ENCODE measurements at regions not wholly inside any gene's neighbourhood (a gene's known extent, or its start where the extent isn't known, plus 50 kb on each side); places are given as distances from the start of the nearest gene placed in this dataset. TPM values are rescaled to one million over a fixed set of nuclear protein-coding genes. Genes with fewer than 3 reads are reported as not detected.

DNA sequence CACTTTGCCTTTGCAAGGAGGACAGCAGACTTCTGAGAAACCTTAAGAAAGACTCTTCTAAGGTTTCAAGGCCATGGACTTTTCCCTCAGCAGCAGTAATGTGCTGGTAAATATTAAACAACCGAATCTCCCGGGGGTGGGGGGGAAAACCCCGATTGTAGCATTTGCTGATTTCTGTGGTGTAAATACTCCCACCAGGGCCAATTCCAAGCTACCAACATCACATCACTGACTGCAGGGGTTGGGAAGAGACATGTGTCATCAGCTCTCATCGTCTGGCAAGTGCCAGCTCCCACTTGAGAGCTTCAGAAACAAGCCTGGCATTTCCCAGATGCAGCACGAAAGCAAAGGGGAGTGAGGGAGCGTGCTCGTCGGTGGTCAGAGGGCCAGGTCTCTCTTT lies 101.2 kb downstream of the BCOR start:
- CTCF ChIA-PET = no interaction called here
- BruUV-seq (replicated peaks) = no TSS peak

DNA sequence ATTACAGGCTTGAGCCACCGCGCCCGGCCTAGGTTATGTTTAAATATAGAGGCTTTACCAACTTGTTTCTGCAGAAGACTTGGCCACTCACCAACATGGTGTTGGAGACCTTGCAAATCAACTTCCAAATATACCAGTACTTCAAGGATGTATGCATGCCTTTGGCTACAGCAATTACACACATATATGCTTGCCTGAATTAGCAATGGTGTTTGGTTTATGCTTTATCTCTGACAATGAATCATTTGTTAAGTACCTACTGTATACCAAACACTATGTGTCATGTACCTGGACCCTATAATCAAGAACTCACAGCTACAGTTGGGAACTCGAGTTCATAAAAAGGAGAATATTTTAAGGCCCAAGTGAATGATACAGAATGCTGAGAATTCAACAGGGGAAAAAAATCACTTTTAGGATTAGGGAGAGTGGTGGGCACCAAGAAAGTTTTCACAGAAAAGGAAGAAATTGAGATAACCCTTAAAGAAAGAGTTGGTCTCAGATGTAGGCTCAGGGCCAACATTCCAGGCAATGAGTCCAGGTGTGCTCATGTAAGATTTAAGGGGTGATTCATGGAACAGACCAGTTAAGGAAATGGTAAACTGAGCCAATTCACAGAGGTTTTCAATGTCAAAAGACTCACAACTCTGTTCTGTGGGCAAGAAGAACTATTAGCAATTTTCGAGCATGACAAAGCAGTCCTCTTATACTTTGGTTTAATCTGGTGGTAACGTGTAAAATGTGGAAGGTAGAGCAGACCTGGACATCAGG lies 98.9 kb downstream of the BCOR start:
- intact Hi-C loops (cut with micrococcal nuclease) = no loop called here
- no peak for ATAC-seq

More for the DNA sequence above, 101.2 kb downstream of the BCOR start:
- Histone ChIP-seq H3K9ac (ENCODE audit: low read length) (no peak overlapping the region), H3K9me3 (ENCODE audit: low read length) (no peaks in the 10 kb centered on the region), H3K4me2 (ENCODE audit: low read length) (no peak overlapping the region), H4K20me1 (ENCODE audit: low read length) (no peaks in the 10 kb centered on the region), H3K27me3 (ENCODE audit: low read length) (no peaks in the 10 kb centered on the region), H3K27ac (ENCODE audit: low read length) (no peak overlapping the region), H3F3A (ENCODE audit: low read length, unreplicated experiment) (no peaks in the 10 kb centered on the region), H2AFZ (ENCODE audit: low read length) (no peak overlapping the region), H3K4me1 (ENCODE audit: insufficient read depth, low read length) (0 out of 2 replicates have a peak, but pooled peaks cover 4% of the 10 kb centered on the region), H3K9me2 (replicated peaks; ENCODE audit: low read length) (no peaks in the 10 kb centered on the region), H3K79me2 (ENCODE audit: low read length) (no peaks in the 10 kb centered on the region), H3K36me3 (ENCODE audit: low read depth, low read length) (no peaks in the 10 kb centered on the region), H3K4me3 (ENCODE audit: low read length) (no peak overlapping the region)
- ATAC-seq (no peak), DNase-seq (no peak)
- TF ChIP-seq EZH2 (IDR thresholded peaks at IDR 0.05; ENCODE audit: low read length, unreplicated experiment) = no peak
- TF ChIP-seq, protein P1, sequence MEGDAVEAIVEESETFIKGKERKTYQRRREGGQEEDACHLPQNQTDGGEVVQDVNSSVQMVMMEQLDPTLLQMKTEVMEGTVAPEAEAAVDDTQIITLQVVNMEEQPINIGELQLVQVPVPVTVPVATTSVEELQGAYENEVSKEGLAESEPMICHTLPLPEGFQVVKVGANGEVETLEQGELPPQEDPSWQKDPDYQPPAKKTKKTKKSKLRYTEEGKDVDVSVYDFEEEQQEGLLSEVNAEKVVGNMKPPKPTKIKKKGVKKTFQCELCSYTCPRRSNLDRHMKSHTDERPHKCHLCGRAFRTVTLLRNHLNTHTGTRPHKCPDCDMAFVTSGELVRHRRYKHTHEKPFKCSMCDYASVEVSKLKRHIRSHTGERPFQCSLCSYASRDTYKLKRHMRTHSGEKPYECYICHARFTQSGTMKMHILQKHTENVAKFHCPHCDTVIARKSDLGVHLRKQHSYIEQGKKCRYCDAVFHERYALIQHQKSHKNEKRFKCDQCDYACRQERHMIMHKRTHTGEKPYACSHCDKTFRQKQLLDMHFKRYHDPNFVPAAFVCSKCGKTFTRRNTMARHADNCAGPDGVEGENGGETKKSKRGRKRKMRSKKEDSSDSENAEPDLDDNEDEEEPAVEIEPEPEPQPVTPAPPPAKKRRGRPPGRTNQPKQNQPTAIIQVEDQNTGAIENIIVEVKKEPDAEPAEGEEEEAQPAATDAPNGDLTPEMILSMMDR (conservative IDR thresholded peaks at IDR 0.05; ENCODE audit: low read depth, low read length) = no peak
- TF ChIP-seq EZH2phosphoT487 (IDR thresholded peaks at IDR 0.05; ENCODE audit: borderline replicate concordance, low read length) = no peak
- intact Hi-C loops (cut with micrococcal nuclease) = no loop called here
- POLR2A ChIA-PET (ENCODE audit: unreplicated experiment) = no interaction called here

More for the DNA sequence above, 98.9 kb downstream of the BCOR start:
- no peaks in the 10 kb centered on the region for H3F3A ChIP-seq (ENCODE audit: low read length, unreplicated experiment)
- H3K9ac ChIP-seq (ENCODE audit: low read length) = no peak overlapping the region
- no peaks in the 10 kb centered on the region for H3K9me2 ChIP-seq (replicated peaks; ENCODE audit: low read length)
- no peak overlapping the region for H3K4me3 ChIP-seq (ENCODE audit: low read length)
- H3K9me3 ChIP-seq (ENCODE audit: low read length) = no peaks in the 10 kb centered on the region
- H3K4me1 ChIP-seq (ENCODE audit: insufficient read depth, low read length) = 0 out of 2 replicates have a peak, but pooled peaks cover 4% of the 10 kb centered on the region
- no peaks in the 10 kb centered on the region for H3K27me3 ChIP-seq (ENCODE audit: low read length)
- H2AFZ ChIP-seq (ENCODE audit: low read length) = no peak overlapping the region
- CTCF ChIA-PET = no interaction called here
- POLR2A ChIA-PET (ENCODE audit: unreplicated experiment) = no interaction called here
- H3K36me3 ChIP-seq (ENCODE audit: low read depth, low read length) = no peaks in the 10 kb centered on the region
- H4K20me1 ChIP-seq (ENCODE audit: low read length) = no peaks in the 10 kb centered on the region
- H3K27ac ChIP-seq (ENCODE audit: low read length) = no peak overlapping the region
- H3K79me2 ChIP-seq (ENCODE audit: low read length) = no peaks in the 10 kb centered on the region
- TF ChIP-seq EZH2phosphoT487 (IDR thresholded peaks at IDR 0.05; ENCODE audit: borderline replicate concordance, low read length) (no peak), EZH2 (IDR thresholded peaks at IDR 0.05; ENCODE audit: low read length, unreplicated experiment) (no peak)
- TF ChIP-seq, protein P1 (conservative IDR thresholded peaks at IDR 0.05; ENCODE audit: low read depth, low read length) = no peak
- no peak overlapping the region for H3K4me2 ChIP-seq (ENCODE audit: low read length)
- BruUV-seq (replicated peaks) = no TSS peak
- DNase-seq = peak; percentile 7

Small RNA genes lying in the stretch of these regions (microRNA-seq; reads per million reads assigned to microRNA genes)
- gene MIR1587 (ENCODE audit: unreplicated experiment) (not detected), gene MIR3937 (ENCODE audit: unreplicated experiment) (not detected)
